Gastrocnemius medialis (tissue), 4 donors: ENCODE measurements at regions not wholly inside any gene's neighbourhood (a gene's known extent, or its start where the extent isn't known, plus 50 kb on each side); places are given as distances from the start of the nearest gene placed in this dataset.

Source experiments
- ATAC-seq, 2 donors: fragments of 150-250 bp; one replicate each; pipeline ENCODE4 v1.9.1; 2016
- DNase-seq, 2 donors: peaks; one replicate each; pipeline ENCODE4 v3.0.0-alpha.2; 2019
- H3K27ac ChIP-seq, 4 donors: fragments of 200-600 bp; sonication (generic); 1 replicate in 1 of 4; 2 replicates in 3 of 4; pipeline ENCODE4 v1.5.1; 2016 to 2018; ENCODE audit warnings: mild to moderate bottlenecking in 2 of 4, moderate library complexity in 1 of 4
- H3K27me3 ChIP-seq, 3 donors: fragments of 200-600 bp; sonication (generic) in 2 of 3; 1 replicate in 1 of 3; 2 replicates in 2 of 3; pipeline versions ENCODE4 v1.5.1 to v1.6.0; 2016 to 2019; ENCODE audit warnings: mild to moderate bottlenecking in 1 of 3, moderate library complexity in 1 of 3
- H3K36me3 ChIP-seq, 2 donors: fragments of 200-600 bp; sonication (generic) in 1 of 2; one replicate each; pipeline ENCODE4 v1.5.1; 2017 to 2018
- H3K4me1 ChIP-seq, 2 donors: fragments of 200-600 bp; sonication (generic) in 1 of 2; one replicate each; pipeline ENCODE4 v1.5.1; 2016 to 2017; ENCODE audit warnings: mild to moderate bottlenecking in 2 of 2
- H3K4me3 ChIP-seq, 4 donors: fragments of 200-600 bp; sonication (generic) in 3 of 4; 1 replicate in 1 of 4; 2 replicates in 3 of 4; pipeline ENCODE4 v1.5.1; 2016 to 2019; ENCODE audit warnings: mild to moderate bottlenecking in 2 of 4
- H3K9me3 ChIP-seq, 3 donors: fragments of 200-600 bp; sonication (generic) in 2 of 3; 1 replicate in 1 of 3; 2 replicates in 2 of 3; pipeline ENCODE4 v1.5.1; 2016 to 2019
- CTCF ChIP-seq, 5 experiments: fragments of 450-650 bp in 3 of 5; fragments of 200-600 bp in 2 of 5; sonication (generic) in 2 of 5; IDR thresholded peaks in 4 of 5; conservative IDR thresholded peaks in 1 of 5; 1 replicate in 4 of 5; 2 replicates in 1 of 5; pipeline ENCODE4 v1.5.1; 2016 to 2019; ENCODE audit warnings: antibody characterized with exemption in 5 of 5, mild to moderate bottlenecking in 3 of 5, moderate library complexity in 3 of 5
- POLR2A ChIP-seq, 2 donors: fragments of 450-650 bp; IDR thresholded peaks; one replicate each; pipeline ENCODE4 v1.6.1; 2017; ENCODE audit warnings: antibody characterized with exemption in 2 of 2, mild to moderate bottlenecking in 2 of 2, moderate library complexity in 2 of 2
- in situ Hi-C, 4 donors: fragments of 200-750 bp; cut with MboI; loops; one replicate each; pipeline versions ENCODE4 v1.15.0 to v1.8.0; 2017; ENCODE audit warnings: low sequenced_read_pairs in 4 of 4
- intact Hi-C: fragments of 100-400 bp; cut with DNase I; formaldehyde crosslinking; loops from one replicate; pipeline ENCODE4 v1.15.1; 2023; ENCODE audit warnings: low total_unique reads

GRCh38 chr2:12027136-12027535, 280.7 kb downstream of the LPIN1 start:
- intact Hi-C loops: no loop called here
- H3K4me3 ChIP-seq: no peak overlapping the region
- ATAC-seq (no peak), DNase-seq (no peak)
- in situ Hi-C loops: no loop called here
- no peak overlapping the region for H3K27ac ChIP-seq
- TF ChIP-seq POLR2A (IDR thresholded peaks at IDR 0.05): no peak
- no peak for TF ChIP-seq CTCF (IDR thresholded peaks at IDR 0.05 in 4 of 5, conservative IDR thresholded peaks at IDR 0.05 in 1 of 5)
- H3K4me1 ChIP-seq: no peaks in the 10 kb centered on the region
- no peaks in the 10 kb centered on the region for H3K36me3 ChIP-seq
- no peaks in the 10 kb centered on the region for H3K9me3 ChIP-seq
- H3K27me3 ChIP-seq: no peaks in the 10 kb centered on the region

GRCh38 chr2:12031866-12032265, 285.4 kb downstream of the LPIN1 start:
- ATAC-seq (no peak), DNase-seq (no peak)
- Histone ChIP-seq H3K4me3 (no peak overlapping the region), H3K36me3 (no peaks in the 10 kb centered on the region), H3K9me3 (no peaks in the 10 kb centered on the region), H3K27me3 (no peaks in the 10 kb centered on the region), H3K27ac (no peak overlapping the region), H3K4me1 (no peaks in the 10 kb centered on the region)
- intact Hi-C loops (no loop called here), in situ Hi-C loops (no loop called here)
- TF ChIP-seq POLR2A (IDR thresholded peaks at IDR 0.05): no peak
- TF ChIP-seq CTCF (IDR thresholded peaks at IDR 0.05 in 4 of 5, conservative IDR thresholded peaks at IDR 0.05 in 1 of 5): no peak

- ATAC-seq: no peak
- no peak overlapping the region for H3K4me3 ChIP-seq
- no peaks in the 10 kb centered on the region for H3K4me1 ChIP-seq
- TF ChIP-seq CTCF (IDR thresholded peaks at IDR 0.05 in 4 of 5, conservative IDR thresholded peaks at IDR 0.05 in 1 of 5) (no peak), POLR2A (IDR thresholded peaks at IDR 0.05) (no peak)
- no peaks in the 10 kb centered on the region for H3K27me3 ChIP-seq
- intact Hi-C loops (no loop called here), in situ Hi-C loops (no loop called here)
- H3K9me3 ChIP-seq: no peaks in the 10 kb centered on the region
- no peaks in the 10 kb centered on the region for H3K36me3 ChIP-seq
- DNase-seq: no peak
- no peak overlapping the region for H3K27ac ChIP-seq
These were observed 286.0 kb downstream of the LPIN1 start for GRCh38 chr2:12032398-12032797.

- no peak overlapping the region for H3K27ac ChIP-seq
- no peaks in the 10 kb centered on the region for H3K9me3 ChIP-seq
- ATAC-seq: no peak
- no peaks in the 10 kb centered on the region for H3K4me1 ChIP-seq
- intact Hi-C loops (no loop called here), in situ Hi-C loops (no loop called here)
- H3K4me3 ChIP-seq: no peak overlapping the region
- no peak for DNase-seq
- H3K27me3 ChIP-seq: no peaks in the 10 kb centered on the region
- TF ChIP-seq CTCF (IDR thresholded peaks at IDR 0.05 in 4 of 5, conservative IDR thresholded peaks at IDR 0.05 in 1 of 5) (no peak), POLR2A (IDR thresholded peaks at IDR 0.05) (no peak)
- no peaks in the 10 kb centered on the region for H3K36me3 ChIP-seq
These were observed 286.5 kb downstream of the LPIN1 start for GRCh38 chr2:12032975-12033374.

GRCh38 chr2:12033494-12033893, 287.1 kb downstream of the LPIN1 start:
- TF ChIP-seq CTCF (IDR thresholded peaks at IDR 0.05 in 4 of 5, conservative IDR thresholded peaks at IDR 0.05 in 1 of 5) (no peak), POLR2A (IDR thresholded peaks at IDR 0.05) (no peak)
- Histone ChIP-seq H3K27ac (no peak overlapping the region), H3K36me3 (no peaks in the 10 kb centered on the region), H3K27me3 (no peaks in the 10 kb centered on the region), H3K9me3 (no peaks in the 10 kb centered on the region), H3K4me1 (no peaks in the 10 kb centered on the region), H3K4me3 (no peak overlapping the region)
- intact Hi-C loops (no loop called here), in situ Hi-C loops (no loop called here)
- DNase-seq: no peak
- ATAC-seq: no peak
